Esophagus muscularis mucosa (tissue), 4 donors: ENCODE measurements at regions not wholly inside any gene's neighbourhood (a gene's known extent, or its start where the extent isn't known, plus 50 kb on each side); places are given as distances from the start of the nearest gene placed in this dataset.

Experiments used
- CTCF ChIP-seq, 3 experiments: fragments of 200-600 bp in 2 of 3; fragments of 450-650 bp in 1 of 3; sonication (generic) in 2 of 3; IDR thresholded peaks; one replicate each; pipeline ENCODE4 v1.5.1; 2017 to 2019; ENCODE audit warnings: antibody characterized with exemption in 3 of 3, mild to moderate bottlenecking in 2 of 3, moderate library complexity in 1 of 3
- EP300 ChIP-seq: sonication (generic); formaldehyde crosslinking; IDR thresholded peaks from one replicate; pipeline ENCODE4 v1.6.1; 2017; ENCODE audit warnings: antibody characterized with exemption
- POLR2A ChIP-seq: fragments of 450-650 bp; IDR thresholded peaks from one replicate; pipeline ENCODE4 v1.6.1; 2017; ENCODE audit warnings: antibody characterized with exemption, moderate library complexity, mild to moderate bottlenecking, low read depth
- POLR2AphosphoS5 ChIP-seq, 2 donors: sonication (generic); formaldehyde crosslinking; IDR thresholded peaks; one replicate each; pipeline ENCODE4 v1.6.1; 2017; ENCODE audit warnings: antibody characterized with exemption in 2 of 2

- TF ChIP-seq CTCF (IDR thresholded peaks at IDR 0.05) (no peak), POLR2A (no peak), EP300 (no peak), POLR2AphosphoS5 (IDR thresholded peaks at IDR 0.05) (no peak)
Measured at GRCh38 chr10:63770523-63770922, 249.3 kb downstream of the REEP3 start.
